WTC11 (cell line): ENCODE measurements at regions not wholly inside any gene's neighbourhood (a gene's known extent, or its start where the extent isn't known, plus 50 kb on each side); places are given as distances from the start of the nearest gene placed in this dataset.

Source experiments
- ATAC-seq: fragments of 200-7000 bp; cut with Tn5 transposase; 2 replicates; pipeline ENCODE4 v1.10.0; 2021; ENCODE audit warnings: mild to moderate bottlenecking, moderate library complexity
- CTCF ChIA-PET: fragments of 300-600 bp; sonication (Branson Sonifier 250); formaldehyde crosslinking; loops from one replicate; lab custom pipeline; 2021; ENCODE audit warnings: antibody characterized with exemption; lab: Charles Lee
- POLR2A ChIA-PET: fragments of 350-600 bp; sonication (Branson Sonifier 250); formaldehyde crosslinking; loops from one replicate; lab custom pipeline; 2021; ENCODE audit warnings: antibody characterized with exemption; lab: Charles Lee
- DNase-seq: peaks from one replicate; pipeline ENCODE4 v3.0.0; 2021; ENCODE audit warnings: low spot score
- H3K27ac Mint-ChIP-seq: 2 replicates; pipeline ENCODE4 v1.8.0; 2021; ENCODE audit warnings: mixed read lengths
- H3K27me3 Mint-ChIP-seq: 2 replicates; pipeline ENCODE4 v1.8.0; 2021; ENCODE audit warnings: low read depth, mild to moderate bottlenecking, moderate library complexity, mixed read lengths
- H3K36me3 Mint-ChIP-seq: 2 replicates; pipeline ENCODE4 v1.8.0; 2021; ENCODE audit warnings: mixed read lengths
- H3K4me1 Mint-ChIP-seq: 2 replicates; pipeline ENCODE4 v1.8.0; 2022; ENCODE audit warnings: mixed read lengths
- H3K4me3 Mint-ChIP-seq: 2 replicates; pipeline ENCODE4 v1.8.0; 2021; ENCODE audit warnings: mild to moderate bottlenecking, moderate library complexity, mixed read lengths
- H3K9me3 Mint-ChIP-seq: 2 replicates; pipeline ENCODE4 v1.8.0; 2021; ENCODE audit warnings: mixed read lengths
- ATF1 ChIP-seq: sonication (generic); formaldehyde crosslinking; IDR thresholded peaks from 2 replicates; pipeline ENCODE4 v1.8.1; 2023; ENCODE audit warnings: mild to moderate bottlenecking, moderate library complexity, missing genetic modification reagents
- ELF4 ChIP-seq: sonication (generic); formaldehyde crosslinking; IDR thresholded peaks from 2 replicates; pipeline ENCODE4 v1.8.1; 2022; ENCODE audit warnings: low read depth, mild to moderate bottlenecking, moderate library complexity, missing genetic modification reagents
- ESRRA ChIP-seq: sonication (generic); formaldehyde crosslinking; IDR thresholded peaks from 2 replicates; pipeline ENCODE4 v1.8.1; 2022; ENCODE audit warnings: mild to moderate bottlenecking, missing genetic modification reagents, borderline replicate concordance
- FOXP1 ChIP-seq: sonication (generic); formaldehyde crosslinking; IDR thresholded peaks from 2 replicates; pipeline ENCODE4 v1.8.0; 2022; ENCODE audit warnings: missing genetic modification reagents, mild to moderate bottlenecking, moderate library complexity, borderline replicate concordance
- IRF2 ChIP-seq: sonication (generic); formaldehyde crosslinking; IDR thresholded peaks from 2 replicates; pipeline ENCODE4 v1.8.0; 2022; ENCODE audit warnings: low read depth, missing genetic modification reagents, borderline replicate concordance
- JUN ChIP-seq: sonication (generic); formaldehyde crosslinking; IDR thresholded peaks from 2 replicates; pipeline ENCODE4 v1.8.0; 2023; ENCODE audit warnings: mild to moderate bottlenecking, missing genetic modification reagents
- KAT7 ChIP-seq: sonication (generic); formaldehyde crosslinking; IDR thresholded peaks from 2 replicates; pipeline ENCODE4 v1.8.1; 2023; ENCODE audit warnings: missing genetic modification reagents, mild to moderate bottlenecking, borderline replicate concordance
- MYBL2 ChIP-seq: sonication (generic); formaldehyde crosslinking; IDR thresholded peaks from 2 replicates; pipeline ENCODE4 v1.8.1; 2023; ENCODE audit warnings: mild to moderate bottlenecking, moderate library complexity, missing genetic modification reagents
- SOX15 ChIP-seq: fragments of 250-450 bp; sonication (Bioruptor Pico); IDR thresholded peaks from 2 replicates; pipeline ENCODE4 v1.9.0; 2021; ENCODE audit warnings: mild to moderate bottlenecking
- ZBTB21 ChIP-seq: sonication (generic); formaldehyde crosslinking; IDR thresholded peaks from 2 replicates; pipeline ENCODE4 v1.8.1; 2023; ENCODE audit warnings: mild to moderate bottlenecking, missing genetic modification reagents, borderline replicate concordance
- ZNF121 ChIP-seq: sonication (generic); formaldehyde crosslinking; IDR thresholded peaks from 2 replicates; pipeline ENCODE4 v1.8.0; 2023; ENCODE audit warnings: missing genetic modification reagents
- ZNF423 ChIP-seq: fragments of 250-450 bp; sonication (Bioruptor Pico); IDR thresholded peaks from 2 replicates; pipeline ENCODE4 v2.1.2; 2022; ENCODE audit warnings: mild to moderate bottlenecking, moderate library complexity
- ZNF671 ChIP-seq: fragments of 250-450 bp; sonication (Bioruptor Pico); IDR thresholded peaks from 2 replicates; pipeline ENCODE4 v1.8.0; 2021; ENCODE audit warnings: mild to moderate bottlenecking
- TF ChIP-seq, protein P1 (sequence below): sonication (generic); formaldehyde crosslinking; IDR thresholded peaks from 2 replicates; pipeline ENCODE4 v1.8.1; 2023; ENCODE audit warnings: mild to moderate bottlenecking, missing genetic modification reagents
- TF ChIP-seq, protein P2 (sequence below): sonication (generic); formaldehyde crosslinking; IDR thresholded peaks from 2 replicates; pipeline ENCODE4 v1.8.1; 2022; ENCODE audit warnings: mild to moderate bottlenecking, missing genetic modification reagents, moderate library complexity, borderline replicate concordance
- TF ChIP-seq, protein P3 (sequence below): sonication (generic); formaldehyde crosslinking; IDR thresholded peaks from 2 replicates; pipeline ENCODE4 v1.8.1; 2022; ENCODE audit warnings: low read depth, missing genetic modification reagents, borderline replicate concordance
- TF ChIP-seq, protein P4 (sequence below): sonication (generic); formaldehyde crosslinking; conservative IDR thresholded peaks from 2 replicates; pipeline ENCODE4 v1.8.1; 2022; ENCODE audit warnings: mild to moderate bottlenecking, missing genetic modification reagents
- TF ChIP-seq, protein P5 (sequence below): fragments of 250-450 bp; sonication (Bioruptor Pico); IDR thresholded peaks from 2 replicates; pipeline ENCODE4 v2.1.2; 2022; ENCODE audit warnings: mild to moderate bottlenecking, moderate library complexity
- TF ChIP-seq, protein P6 (sequence below): fragments of 250-450 bp; sonication (Bioruptor Pico); IDR thresholded peaks from 2 replicates; pipeline ENCODE4 v1.9.0; 2021; ENCODE audit warnings: mild to moderate bottlenecking
- TF ChIP-seq, protein P7 (sequence below): sonication (generic); formaldehyde crosslinking; IDR thresholded peaks from 2 replicates; pipeline ENCODE4 v1.8.1; 2022; ENCODE audit warnings: mild to moderate bottlenecking, moderate library complexity, missing genetic modification reagents
- TF ChIP-seq, protein P8 (sequence below): sonication (generic); formaldehyde crosslinking; IDR thresholded peaks from 2 replicates; pipeline ENCODE4 v1.8.1; 2023; ENCODE audit warnings: mild to moderate bottlenecking, missing genetic modification reagents, moderate library complexity

DNA sequence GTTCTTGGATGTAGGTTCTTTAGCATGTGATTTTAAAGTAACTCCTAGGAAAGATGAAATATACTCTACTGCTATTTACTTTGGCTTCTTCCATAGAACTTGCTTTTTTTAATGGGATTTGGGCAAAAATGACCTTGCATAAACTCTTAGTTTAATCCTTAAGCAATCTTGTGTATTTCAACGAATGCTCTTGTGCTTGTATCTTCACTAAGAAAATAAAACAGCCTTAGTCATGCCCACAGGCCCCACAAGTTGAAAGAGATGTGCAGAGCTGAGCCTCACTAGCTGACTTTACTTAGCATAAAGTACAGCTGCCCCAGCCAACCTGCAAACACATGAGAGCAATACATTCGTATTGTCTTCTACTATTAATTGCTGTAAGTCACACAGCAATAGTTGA lies 1609.2 kb downstream of the STIM2 start:
- H3K4me3 Mint-ChIP-seq = no peak overlapping the region
- H3K27me3 Mint-ChIP-seq = no peaks in the 10 kb centered on the region
- ATAC-seq = no peak
- H3K36me3 Mint-ChIP-seq = peaks cover 2% of the 10 kb centered on the region; the same call in 1 of the 2 replicates
- POLR2A ChIA-PET = no interaction called here
- DNase-seq = no peak
- H3K27ac Mint-ChIP-seq = no peak overlapping the region
- TF ChIP-seq, protein P1, sequence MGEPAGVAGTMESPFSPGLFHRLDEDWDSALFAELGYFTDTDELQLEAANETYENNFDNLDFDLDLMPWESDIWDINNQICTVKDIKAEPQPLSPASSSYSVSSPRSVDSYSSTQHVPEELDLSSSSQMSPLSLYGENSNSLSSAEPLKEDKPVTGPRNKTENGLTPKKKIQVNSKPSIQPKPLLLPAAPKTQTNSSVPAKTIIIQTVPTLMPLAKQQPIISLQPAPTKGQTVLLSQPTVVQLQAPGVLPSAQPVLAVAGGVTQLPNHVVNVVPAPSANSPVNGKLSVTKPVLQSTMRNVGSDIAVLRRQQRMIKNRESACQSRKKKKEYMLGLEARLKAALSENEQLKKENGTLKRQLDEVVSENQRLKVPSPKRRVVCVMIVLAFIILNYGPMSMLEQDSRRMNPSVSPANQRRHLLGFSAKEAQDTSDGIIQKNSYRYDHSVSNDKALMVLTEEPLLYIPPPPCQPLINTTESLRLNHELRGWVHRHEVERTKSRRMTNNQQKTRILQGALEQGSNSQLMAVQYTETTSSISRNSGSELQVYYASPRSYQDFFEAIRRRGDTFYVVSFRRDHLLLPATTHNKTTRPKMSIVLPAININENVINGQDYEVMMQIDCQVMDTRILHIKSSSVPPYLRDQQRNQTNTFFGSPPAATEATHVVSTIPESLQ (CRISPR knock-in tag) = no peak
- TF ChIP-seq SOX15 = no peak
- TF ChIP-seq FOXP1 (CRISPR knock-in tag) = no peak
- TF ChIP-seq, protein P2, sequence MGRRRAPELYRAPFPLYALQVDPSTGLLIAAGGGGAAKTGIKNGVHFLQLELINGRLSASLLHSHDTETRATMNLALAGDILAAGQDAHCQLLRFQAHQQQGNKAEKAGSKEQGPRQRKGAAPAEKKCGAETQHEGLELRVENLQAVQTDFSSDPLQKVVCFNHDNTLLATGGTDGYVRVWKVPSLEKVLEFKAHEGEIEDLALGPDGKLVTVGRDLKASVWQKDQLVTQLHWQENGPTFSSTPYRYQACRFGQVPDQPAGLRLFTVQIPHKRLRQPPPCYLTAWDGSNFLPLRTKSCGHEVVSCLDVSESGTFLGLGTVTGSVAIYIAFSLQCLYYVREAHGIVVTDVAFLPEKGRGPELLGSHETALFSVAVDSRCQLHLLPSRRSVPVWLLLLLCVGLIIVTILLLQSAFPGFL (CRISPR knock-in tag) = no peak
- no peak for TF ChIP-seq ZNF121 (CRISPR knock-in tag)
- TF ChIP-seq ZBTB21 (CRISPR knock-in tag) = no peak
- TF ChIP-seq, all 79 proteins: peak for 0
- CTCF ChIA-PET = no interaction called here
- Mint-ChIP-seq H3K4me1 (no peaks in the 10 kb centered on the region), H3K9me3 (0 out of 2 replicates have a peak, but pooled peaks cover 19% of the 10 kb centered on the region)

DNA sequence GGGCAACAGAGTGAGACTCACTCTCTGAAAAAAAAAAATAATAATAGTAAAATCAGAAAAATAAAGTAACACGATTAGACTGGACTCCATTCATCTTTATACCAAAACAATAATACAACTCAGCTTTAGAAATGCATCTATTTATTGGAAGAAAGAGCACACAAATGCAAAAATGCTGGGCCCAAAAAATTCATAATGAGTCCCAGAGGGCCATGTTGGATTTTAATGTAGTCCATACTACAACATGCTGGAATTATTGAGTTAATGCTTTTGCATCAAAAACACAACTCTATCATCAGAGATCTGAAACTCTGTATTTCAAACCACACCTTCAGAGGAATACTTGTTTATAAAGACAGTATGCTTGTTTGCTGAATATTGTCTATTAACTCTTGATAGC lies 1614.7 kb downstream of the STIM2 start:
- ChIA-PET POLR2A (no interaction called here), CTCF (no interaction called here)
- TF ChIP-seq ZBTB21 (CRISPR knock-in tag) (no peak), ELF4 (CRISPR knock-in tag) (no peak), JUN (CRISPR knock-in tag) (no peak), SOX15 (no peak), MYBL2 (CRISPR knock-in tag) (no peak), ZNF121 (CRISPR knock-in tag) (no peak)
- TF ChIP-seq, protein P3, sequence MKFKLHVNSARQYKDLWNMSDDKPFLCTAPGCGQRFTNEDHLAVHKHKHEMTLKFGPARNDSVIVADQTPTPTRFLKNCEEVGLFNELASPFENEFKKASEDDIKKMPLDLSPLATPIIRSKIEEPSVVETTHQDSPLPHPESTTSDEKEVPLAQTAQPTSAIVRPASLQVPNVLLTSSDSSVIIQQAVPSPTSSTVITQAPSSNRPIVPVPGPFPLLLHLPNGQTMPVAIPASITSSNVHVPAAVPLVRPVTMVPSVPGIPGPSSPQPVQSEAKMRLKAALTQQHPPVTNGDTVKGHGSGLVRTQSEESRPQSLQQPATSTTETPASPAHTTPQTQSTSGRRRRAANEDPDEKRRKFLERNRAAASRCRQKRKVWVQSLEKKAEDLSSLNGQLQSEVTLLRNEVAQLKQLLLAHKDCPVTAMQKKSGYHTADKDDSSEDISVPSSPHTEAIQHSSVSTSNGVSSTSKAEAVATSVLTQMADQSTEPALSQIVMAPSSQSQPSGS (CRISPR knock-in tag) = no peak
- TF ChIP-seq, protein P4, sequence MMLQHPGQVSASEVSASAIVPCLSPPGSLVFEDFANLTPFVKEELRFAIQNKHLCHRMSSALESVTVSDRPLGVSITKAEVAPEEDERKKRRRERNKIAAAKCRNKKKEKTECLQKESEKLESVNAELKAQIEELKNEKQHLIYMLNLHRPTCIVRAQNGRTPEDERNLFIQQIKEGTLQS = no peak
- DNase-seq = no peak
- H3K27ac Mint-ChIP-seq = no peak overlapping the region
- H3K4me1 Mint-ChIP-seq = peaks cover 30% of the 10 kb centered on the region
- H3K9me3 Mint-ChIP-seq = 0 out of 2 replicates have a peak, but pooled peaks cover 20% of the 10 kb centered on the region
- no peaks in the 10 kb centered on the region for H3K27me3 Mint-ChIP-seq
- ATAC-seq = no peak
- no peak overlapping the region for H3K4me3 Mint-ChIP-seq
- H3K36me3 Mint-ChIP-seq = peaks cover 2% of the 10 kb centered on the region; the same call in 1 of the 2 replicates

DNA sequence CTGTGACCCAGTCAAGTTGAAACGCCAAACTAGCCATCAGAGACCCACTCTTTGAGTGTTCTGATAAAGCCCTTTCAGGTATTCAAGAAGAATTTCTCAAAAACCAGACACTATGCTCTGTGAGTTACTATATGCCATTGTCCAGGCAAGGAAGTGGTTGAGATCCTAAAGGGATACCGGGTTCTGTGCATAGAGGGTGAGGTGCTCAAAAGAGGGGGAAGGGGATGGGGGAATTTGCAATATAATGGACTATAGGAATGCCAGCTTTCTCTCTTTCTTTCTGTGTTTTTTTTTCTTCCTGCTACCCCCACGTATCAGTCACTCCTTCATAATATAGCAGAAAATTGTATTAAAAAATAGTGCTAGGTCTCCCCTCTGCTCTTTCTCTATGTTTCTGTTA lies 1619.0 kb downstream of the STIM2 start:
- POLR2A ChIA-PET = no interaction called here
- Mint-ChIP-seq H3K27ac (peak overlapping the region; percentile 55), H3K27me3 (no peaks in the 10 kb centered on the region), H3K36me3 (no peaks in the 10 kb centered on the region), H3K4me3 (no peak overlapping the region)
- no peak for DNase-seq
- TF ChIP-seq SOX15 = no peak
- no peak for TF ChIP-seq IRF2 (CRISPR knock-in tag)
- no peak for TF ChIP-seq ZNF121 (CRISPR knock-in tag)
- no peak for TF ChIP-seq ZNF423 (CRISPR knock-in tag)
- TF ChIP-seq, protein P5, sequence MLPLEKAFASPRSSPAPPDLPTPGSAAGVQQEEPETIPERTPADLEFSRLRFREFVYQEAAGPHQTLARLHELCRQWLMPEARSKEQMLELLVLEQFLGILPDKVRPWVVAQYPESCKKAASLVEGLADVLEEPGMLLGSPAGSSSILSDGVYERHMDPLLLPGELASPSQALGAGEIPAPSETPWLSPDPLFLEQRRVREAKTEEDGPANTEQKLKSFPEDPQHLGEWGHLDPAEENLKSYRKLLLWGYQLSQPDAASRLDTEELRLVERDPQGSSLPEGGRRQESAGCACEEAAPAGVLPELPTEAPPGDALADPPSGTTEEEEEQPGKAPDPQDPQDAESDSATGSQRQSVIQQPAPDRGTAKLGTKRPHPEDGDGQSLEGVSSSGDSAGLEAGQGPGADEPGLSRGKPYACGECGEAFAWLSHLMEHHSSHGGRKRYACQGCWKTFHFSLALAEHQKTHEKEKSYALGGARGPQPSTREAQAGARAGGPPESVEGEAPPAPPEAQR (CRISPR knock-in tag) = no peak
- TF ChIP-seq, protein P6, sequence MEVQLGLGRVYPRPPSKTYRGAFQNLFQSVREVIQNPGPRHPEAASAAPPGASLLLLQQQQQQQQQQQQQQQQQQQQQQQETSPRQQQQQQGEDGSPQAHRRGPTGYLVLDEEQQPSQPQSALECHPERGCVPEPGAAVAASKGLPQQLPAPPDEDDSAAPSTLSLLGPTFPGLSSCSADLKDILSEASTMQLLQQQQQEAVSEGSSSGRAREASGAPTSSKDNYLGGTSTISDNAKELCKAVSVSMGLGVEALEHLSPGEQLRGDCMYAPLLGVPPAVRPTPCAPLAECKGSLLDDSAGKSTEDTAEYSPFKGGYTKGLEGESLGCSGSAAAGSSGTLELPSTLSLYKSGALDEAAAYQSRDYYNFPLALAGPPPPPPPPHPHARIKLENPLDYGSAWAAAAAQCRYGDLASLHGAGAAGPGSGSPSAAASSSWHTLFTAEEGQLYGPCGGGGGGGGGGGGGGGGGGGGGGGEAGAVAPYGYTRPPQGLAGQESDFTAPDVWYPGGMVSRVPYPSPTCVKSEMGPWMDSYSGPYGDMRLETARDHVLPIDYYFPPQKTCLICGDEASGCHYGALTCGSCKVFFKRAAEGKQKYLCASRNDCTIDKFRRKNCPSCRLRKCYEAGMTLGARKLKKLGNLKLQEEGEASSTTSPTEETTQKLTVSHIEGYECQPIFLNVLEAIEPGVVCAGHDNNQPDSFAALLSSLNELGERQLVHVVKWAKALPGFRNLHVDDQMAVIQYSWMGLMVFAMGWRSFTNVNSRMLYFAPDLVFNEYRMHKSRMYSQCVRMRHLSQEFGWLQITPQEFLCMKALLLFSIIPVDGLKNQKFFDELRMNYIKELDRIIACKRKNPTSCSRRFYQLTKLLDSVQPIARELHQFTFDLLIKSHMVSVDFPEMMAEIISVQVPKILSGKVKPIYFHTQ (CRISPR knock-in tag) = no peak
- TF ChIP-seq KAT7 (CRISPR knock-in tag) = no peak
- no peak for TF ChIP-seq ATF1 (CRISPR knock-in tag)
- TF ChIP-seq ESRRA = no peak
- no peak for TF ChIP-seq ZNF671 (CRISPR knock-in tag)
- TF ChIP-seq, protein P7, sequence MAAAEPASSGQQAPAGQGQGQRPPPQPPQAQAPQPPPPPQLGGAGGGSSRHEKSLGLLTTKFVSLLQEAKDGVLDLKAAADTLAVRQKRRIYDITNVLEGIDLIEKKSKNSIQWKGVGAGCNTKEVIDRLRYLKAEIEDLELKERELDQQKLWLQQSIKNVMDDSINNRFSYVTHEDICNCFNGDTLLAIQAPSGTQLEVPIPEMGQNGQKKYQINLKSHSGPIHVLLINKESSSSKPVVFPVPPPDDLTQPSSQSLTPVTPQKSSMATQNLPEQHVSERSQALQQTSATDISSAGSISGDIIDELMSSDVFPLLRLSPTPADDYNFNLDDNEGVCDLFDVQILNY (CRISPR knock-in tag) = no peak
- TF ChIP-seq, protein P8, sequence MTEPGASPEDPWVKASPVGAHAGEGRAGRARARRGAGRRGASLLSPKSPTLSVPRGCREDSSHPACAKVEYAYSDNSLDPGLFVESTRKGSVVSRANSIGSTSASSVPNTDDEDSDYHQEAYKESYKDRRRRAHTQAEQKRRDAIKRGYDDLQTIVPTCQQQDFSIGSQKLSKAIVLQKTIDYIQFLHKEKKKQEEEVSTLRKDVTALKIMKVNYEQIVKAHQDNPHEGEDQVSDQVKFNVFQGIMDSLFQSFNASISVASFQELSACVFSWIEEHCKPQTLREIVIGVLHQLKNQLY (CRISPR knock-in tag) = no peak
- TF ChIP-seq, all 79 proteins: peak for 0
- Mint-ChIP-seq H3K4me1 (peaks cover 66% of the 10 kb centered on the region), H3K9me3 (0 out of 2 replicates have a peak, but pooled peaks cover 5% of the 10 kb centered on the region)
- CTCF ChIA-PET = no interaction called here
- ATAC-seq = peak; percentile 68
